ENCODE measurements at regions not wholly inside any gene's neighbourhood (a gene's known extent, or its start where the extent isn't known, plus 50 kb on each side); places are given as distances from the start of the nearest gene placed in this dataset.
A peak's percentile ranks its signal among the peaks of the same experiment; 100 is the strongest.

DNA sequence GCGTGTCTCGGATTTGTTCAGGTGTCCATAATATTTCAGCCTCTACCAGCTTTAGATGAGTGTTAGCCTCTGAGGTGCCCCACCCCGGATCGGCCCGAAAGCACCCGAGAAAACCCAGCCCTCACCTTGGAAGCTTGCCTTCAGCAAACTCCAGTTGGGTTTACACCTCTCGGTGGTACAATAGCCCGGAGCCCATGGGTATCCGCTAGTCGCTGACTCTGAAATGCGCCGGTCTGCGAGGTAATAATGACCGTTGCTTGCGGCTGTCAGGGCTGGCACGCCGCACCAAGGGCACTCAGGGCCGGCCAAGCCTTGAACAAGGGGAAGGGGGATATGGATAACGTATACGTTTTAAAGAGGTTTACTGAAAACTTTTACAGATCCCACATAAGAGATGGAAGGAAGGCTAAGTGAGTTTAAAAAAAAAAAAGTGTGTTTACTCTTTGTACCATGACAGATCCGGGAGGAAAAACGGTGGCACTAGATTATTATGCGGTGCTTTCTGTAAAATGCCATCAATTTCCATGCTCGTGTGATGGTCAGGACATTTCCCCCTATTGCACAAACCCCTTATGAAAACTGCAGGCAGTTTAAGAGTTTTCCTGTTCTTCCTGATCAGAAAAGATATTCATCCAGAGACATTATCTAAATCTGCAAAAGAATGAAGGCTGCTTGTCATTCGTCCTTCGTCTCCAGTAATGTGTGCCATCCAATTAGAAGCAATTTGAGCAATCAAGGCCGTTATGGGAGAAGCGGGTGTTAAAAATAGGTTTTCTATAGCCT is 124.2 kb downstream of the TMEM161B start:
- H3K4me1 Mint-ChIP-seq (ENCODE audit: low read depth): peaks cover 5% of the 10 kb centered on the region
- H3K9me3 Mint-ChIP-seq: no peaks in the 10 kb centered on the region
- H3K36me3 Mint-ChIP-seq (ENCODE audit: low read depth): no peaks in the 10 kb centered on the region
- peaks cover 25% of the 10 kb centered on the region for H3K27me3 Mint-ChIP-seq
- peak overlapping the region; percentile 45 for H3K4me3 Mint-ChIP-seq
- H3K27ac Mint-ChIP-seq: no peak overlapping the region

DNA sequence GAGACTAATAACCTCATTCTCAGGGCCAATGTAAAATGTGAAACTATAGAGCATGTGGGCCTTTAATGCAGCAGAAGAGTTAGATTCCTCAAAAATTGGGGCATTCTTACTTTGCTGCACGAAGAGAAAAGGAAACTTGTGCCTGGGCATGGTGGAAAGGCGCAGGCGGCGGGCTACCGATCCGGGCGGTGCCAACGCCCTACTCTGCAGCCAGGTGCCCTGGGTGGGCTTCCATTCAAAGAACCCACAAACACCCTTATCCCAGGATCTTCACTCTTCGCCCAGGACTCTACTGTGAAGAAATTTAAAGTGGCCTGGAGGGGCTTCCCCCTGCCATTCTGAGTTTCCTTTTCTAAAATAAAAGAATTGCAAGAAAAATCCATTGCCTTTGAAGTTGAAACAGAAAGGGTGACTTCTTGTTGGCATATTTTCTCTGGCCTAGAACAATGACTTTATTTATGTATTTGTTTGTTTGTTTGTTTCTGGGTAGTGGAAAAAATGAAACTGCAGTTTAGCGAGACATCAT is 124.9 kb downstream of the TMEM161B start:
- Mint-ChIP-seq H3K9me3 (no peaks in the 10 kb centered on the region), H3K27ac (no peak overlapping the region), H3K4me3 (peak overlapping the region; percentile 45)

DNA sequence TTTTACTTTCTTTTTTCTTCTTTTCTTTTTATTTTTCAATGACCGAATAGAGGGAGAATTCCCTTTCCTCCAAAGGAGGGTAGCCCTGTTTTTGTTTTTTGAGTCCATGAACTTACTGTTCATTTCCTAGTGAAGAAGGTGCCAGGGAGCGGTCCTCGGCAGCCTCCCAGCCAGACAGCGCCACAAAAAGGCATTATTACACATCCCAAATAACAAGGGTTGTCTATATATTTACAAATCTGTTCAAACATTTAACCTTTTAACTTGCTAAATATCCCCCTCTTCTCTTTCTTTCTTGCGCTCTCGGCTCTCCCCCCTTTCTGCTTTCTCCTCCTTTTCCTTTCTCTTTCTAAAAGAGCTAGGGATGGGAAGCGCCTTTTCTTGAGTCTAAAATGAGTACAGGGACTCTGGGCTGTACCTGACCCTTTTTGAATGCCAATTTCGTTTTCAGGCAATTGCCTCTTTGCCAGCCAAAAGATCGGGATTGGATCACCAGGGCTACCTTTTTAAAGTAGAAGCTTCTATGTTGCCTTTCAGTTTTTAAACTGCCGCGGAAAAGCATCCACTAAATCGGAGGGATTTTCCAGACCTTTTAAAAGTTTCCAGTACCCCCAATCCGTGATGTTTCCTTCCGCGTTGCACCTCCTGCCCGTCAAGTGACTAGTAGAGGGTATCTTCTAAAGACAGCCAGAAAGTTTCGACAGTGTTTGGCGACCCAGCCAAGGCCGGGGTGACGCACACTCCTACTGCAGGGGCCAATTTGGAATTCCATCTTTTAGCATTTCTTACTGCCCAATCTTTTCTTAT is 125.6 kb downstream of the TMEM161B start:
- H3K9me3 Mint-ChIP-seq: no peaks in the 10 kb centered on the region
- no peak overlapping the region for H3K27ac Mint-ChIP-seq
- H3K27me3 Mint-ChIP-seq: peaks cover 24% of the 10 kb centered on the region
- no peaks in the 10 kb centered on the region for H3K36me3 Mint-ChIP-seq (ENCODE audit: low read depth)
- H3K4me1 Mint-ChIP-seq (ENCODE audit: low read depth): peaks cover 5% of the 10 kb centered on the region
- H3K4me3 Mint-ChIP-seq: no peak overlapping the region

More for the DNA sequence above, 124.9 kb downstream of the TMEM161B start:
- H3K36me3 Mint-ChIP-seq (ENCODE audit: low read depth): no peaks in the 10 kb centered on the region
- peaks cover 5% of the 10 kb centered on the region for H3K4me1 Mint-ChIP-seq (ENCODE audit: low read depth)
- peaks cover 25% of the 10 kb centered on the region for H3K27me3 Mint-ChIP-seq

DNA sequence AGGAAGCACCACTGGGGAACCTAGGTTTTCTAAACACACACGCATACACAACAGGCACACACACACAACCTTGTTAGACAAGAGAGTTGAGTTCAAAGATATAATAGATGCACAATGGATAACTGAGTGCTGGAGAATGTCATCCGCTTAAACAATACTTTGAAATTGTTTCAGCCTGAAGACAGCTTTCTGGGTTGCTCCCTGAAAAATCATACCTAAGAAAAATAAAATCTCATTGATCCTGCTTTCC is 126.1 kb downstream of the TMEM161B start:
- Mint-ChIP-seq H3K36me3 (ENCODE audit: low read depth) (no peaks in the 10 kb centered on the region), H3K27me3 (peaks cover 21% of the 10 kb centered on the region), H3K4me1 (ENCODE audit: low read depth) (peaks cover 5% of the 10 kb centered on the region), H3K9me3 (no peaks in the 10 kb centered on the region), H3K4me3 (no peak overlapping the region), H3K27ac (no peak overlapping the region)

DNA sequence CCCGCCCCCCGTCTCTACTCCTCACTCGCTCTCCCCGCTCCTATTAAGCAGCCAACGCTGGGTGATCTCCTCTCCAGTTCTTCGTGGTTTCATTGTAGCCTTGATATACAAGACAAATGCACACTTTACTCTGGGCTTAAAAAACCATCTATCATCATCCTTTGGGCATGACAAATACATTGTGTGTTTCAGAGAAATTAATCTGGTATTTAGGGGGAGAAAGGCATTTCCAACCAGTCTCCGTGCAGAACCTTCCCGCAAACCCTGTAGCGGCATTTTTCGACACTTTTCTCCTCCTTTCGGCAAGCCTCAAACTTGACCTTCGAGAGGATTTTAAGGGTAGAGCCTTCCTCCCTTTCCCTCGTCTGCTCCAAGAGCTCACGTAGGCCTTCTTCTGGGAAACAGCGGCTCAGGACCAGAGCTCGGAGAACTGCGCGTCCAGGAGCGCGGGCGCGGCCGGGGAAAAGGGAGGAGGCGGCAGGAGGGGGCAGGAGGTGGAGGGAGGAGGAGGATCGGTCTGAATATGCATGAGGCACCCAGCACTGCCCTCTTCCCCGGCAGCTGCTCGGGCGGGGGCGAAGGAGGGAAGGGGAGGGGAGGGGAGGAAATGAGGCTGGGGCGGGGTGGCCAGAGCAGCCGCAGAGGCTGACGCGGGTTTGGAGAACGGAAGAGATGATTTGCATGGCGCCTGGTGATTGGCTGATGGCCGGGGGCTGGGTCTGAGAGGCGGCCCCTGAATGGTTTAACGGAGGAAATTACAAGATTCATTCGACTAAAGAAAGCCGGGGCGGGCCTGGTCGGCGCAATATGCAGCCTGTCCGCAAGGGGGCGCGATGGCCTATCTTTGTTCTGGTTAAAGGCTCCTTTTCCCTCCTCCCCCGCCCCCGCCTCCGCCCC is 127.5 kb downstream of the TMEM161B start:
- Mint-ChIP-seq H3K4me3 (no peak overlapping the region), H3K4me1 (ENCODE audit: low read depth) (peaks cover 5% of the 10 kb centered on the region), H3K36me3 (ENCODE audit: low read depth) (no peaks in the 10 kb centered on the region), H3K27me3 (peaks cover 20% of the 10 kb centered on the region), H3K9me3 (no peaks in the 10 kb centered on the region), H3K27ac (no peak overlapping the region)

DNA sequence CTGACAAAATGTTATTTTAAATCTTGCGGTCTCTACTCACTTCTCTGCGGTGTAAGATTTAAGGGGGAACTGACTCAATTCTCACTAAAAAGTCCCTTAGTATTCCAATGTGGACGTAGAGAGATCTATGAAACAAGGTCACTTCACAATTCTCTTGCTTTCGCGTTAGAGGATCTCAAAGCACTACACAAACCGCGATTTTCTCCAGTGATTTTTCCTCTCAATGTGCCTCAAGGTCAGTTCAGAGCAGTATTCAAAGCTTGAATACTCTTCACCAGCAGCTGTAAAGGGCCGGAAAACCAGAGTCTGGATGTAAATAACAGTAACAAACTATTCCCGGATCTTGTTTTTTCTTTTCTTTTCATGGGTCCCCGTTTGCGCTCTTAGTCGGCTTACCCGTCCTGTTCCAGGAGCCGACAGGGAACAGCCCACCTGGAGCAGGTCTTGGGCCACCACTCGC is 128.2 kb downstream of the TMEM161B start:
- peaks cover 20% of the 10 kb centered on the region for H3K27me3 Mint-ChIP-seq
- H3K4me3 Mint-ChIP-seq: no peak overlapping the region
- no peaks in the 10 kb centered on the region for H3K36me3 Mint-ChIP-seq (ENCODE audit: low read depth)
- H3K9me3 Mint-ChIP-seq: no peaks in the 10 kb centered on the region
- peaks cover 4% of the 10 kb centered on the region for H3K4me1 Mint-ChIP-seq (ENCODE audit: low read depth)
- no peak overlapping the region for H3K27ac Mint-ChIP-seq

DNA sequence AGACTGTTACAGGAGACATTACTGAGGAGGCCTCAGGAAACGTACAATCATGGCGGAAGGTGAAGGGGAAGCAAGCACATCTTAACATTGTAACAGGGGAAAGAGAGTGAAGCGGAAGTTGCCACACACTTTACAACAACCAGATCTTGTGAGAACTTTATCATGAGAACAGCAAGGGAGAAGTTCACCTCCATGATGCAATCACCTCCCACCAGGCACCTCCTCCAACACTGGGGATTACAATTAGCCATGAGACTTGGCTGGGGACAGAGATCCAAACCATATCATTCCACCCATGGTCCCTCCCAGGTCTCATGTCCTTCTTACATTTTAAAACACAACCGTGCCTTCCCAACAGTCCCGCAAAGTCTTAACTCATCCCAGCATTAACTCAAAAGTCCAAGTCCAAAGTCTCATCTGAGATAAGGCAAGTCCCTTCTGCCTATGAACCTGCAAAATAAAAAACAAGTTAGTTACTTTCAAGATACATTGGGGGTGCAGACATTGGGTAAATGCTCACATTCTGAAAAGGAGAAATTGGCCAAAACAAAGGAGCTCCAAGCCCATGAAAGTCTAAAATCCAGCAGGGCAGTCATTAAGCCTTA is 138.3 kb downstream of the TMEM161B start:
- no peaks in the 10 kb centered on the region for H3K4me1 Mint-ChIP-seq (ENCODE audit: low read depth)
- H3K27me3 Mint-ChIP-seq: peaks cover 38% of the 10 kb centered on the region
- H3K36me3 Mint-ChIP-seq (ENCODE audit: low read depth): no peaks in the 10 kb centered on the region
- no peak overlapping the region for H3K4me3 Mint-ChIP-seq
- H3K9me3 Mint-ChIP-seq: no peaks in the 10 kb centered on the region
- no peak overlapping the region for H3K27ac Mint-ChIP-seq

DNA sequence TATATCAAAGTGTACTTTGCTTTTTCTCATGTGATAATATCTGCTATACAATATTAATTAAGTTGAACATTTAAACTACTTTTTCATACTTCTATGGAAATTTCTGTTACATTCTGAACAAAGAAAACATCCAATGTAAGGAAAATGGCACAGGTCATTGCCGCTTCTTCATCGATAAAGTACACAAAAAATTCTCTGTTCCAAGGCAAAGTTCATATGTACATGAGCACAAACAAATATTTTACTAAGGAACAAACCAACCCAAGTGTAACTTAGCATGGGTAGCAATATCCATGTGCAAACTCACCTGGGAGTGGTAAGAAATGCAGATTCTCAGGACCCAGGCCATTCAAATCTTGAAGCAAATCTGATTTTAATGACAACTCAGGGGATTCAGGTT is 139.8 kb downstream of the TMEM161B start:
- Mint-ChIP-seq H3K27me3 (peaks cover 28% of the 10 kb centered on the region), H3K4me1 (ENCODE audit: low read depth) (no peaks in the 10 kb centered on the region), H3K27ac (no peak overlapping the region), H3K9me3 (no peaks in the 10 kb centered on the region), H3K4me3 (no peak overlapping the region), H3K36me3 (ENCODE audit: low read depth) (no peaks in the 10 kb centered on the region)

DNA sequence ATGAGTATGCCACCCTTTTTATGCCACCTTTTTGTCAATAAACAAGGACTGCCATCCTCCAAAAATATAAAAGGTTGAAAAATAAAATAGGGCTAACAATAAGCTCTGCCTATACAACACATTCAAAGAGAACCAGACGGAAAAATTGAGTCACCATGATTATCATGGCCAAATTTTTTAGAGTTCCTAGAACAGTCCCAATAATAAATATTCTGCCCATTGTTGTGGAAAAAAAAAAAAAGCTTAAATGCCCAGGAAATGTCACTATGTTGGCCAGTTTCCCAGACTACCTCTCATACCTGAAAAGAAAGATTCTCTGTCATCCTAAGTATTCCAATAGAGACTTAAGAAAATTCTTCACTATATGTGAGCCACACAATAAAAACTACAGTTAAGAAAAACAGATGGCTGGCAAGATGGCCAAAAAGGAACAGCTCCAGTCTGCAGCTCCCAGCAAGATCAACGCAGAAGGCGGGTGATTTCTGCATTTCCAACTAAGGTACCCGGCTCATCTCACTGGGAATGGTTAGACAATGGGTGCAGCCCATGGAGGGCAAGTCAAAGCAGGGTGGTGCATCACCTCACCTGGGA is 149.0 kb downstream of the TMEM161B start:
- Mint-ChIP-seq H3K36me3 (ENCODE audit: low read depth) (no peaks in the 10 kb centered on the region), H3K27ac (no peak overlapping the region), H3K4me3 (no peak overlapping the region), H3K27me3 (peaks cover 24% of the 10 kb centered on the region), H3K9me3 (no peaks in the 10 kb centered on the region), H3K4me1 (ENCODE audit: low read depth) (no peaks in the 10 kb centered on the region)

DNA sequence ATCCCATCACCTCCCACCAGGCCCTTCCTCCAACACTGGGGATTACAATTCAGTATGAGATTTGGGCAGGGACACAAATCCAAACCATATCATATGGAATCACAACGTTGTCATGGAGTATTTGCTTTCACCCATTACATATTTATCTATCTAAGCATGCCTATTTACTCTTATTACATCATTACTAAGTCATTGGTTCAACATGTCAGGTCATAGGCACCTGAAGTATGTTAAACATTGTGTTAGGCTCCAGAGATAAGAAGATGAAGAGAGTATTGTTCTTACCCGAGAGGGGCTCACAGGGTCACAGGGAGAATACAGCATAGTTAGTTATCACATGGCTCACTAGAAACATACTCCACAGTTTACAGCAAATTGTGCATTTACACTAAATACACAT is 150.5 kb downstream of the TMEM161B start:
- no peaks in the 10 kb centered on the region for H3K4me1 Mint-ChIP-seq (ENCODE audit: low read depth)
- no peak overlapping the region for H3K27ac Mint-ChIP-seq
- H3K27me3 Mint-ChIP-seq: peaks cover 22% of the 10 kb centered on the region
- no peaks in the 10 kb centered on the region for H3K9me3 Mint-ChIP-seq
- no peak overlapping the region for H3K4me3 Mint-ChIP-seq
- H3K36me3 Mint-ChIP-seq (ENCODE audit: low read depth): no peaks in the 10 kb centered on the region

DNA sequence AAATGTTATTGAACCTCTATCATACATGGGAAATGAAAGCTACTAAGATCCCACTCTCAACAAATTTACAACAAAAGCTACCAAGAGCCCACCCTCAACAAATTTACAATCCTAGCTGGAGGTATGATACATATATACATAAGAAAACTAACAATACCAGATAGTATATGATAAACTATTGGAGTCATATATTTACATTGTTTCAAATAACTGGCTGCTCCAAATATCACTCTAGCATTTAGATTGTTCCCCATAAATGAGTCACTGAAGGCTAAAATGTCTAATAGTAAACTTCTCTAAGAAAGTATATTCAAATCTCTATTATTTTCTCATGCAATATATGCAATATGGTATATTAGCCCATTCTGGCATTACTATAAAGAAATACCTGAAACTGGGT is 151.1 kb downstream of the TMEM161B start:
- no peak overlapping the region for H3K27ac Mint-ChIP-seq
- no peaks in the 10 kb centered on the region for H3K4me1 Mint-ChIP-seq (ENCODE audit: low read depth)
- no peak overlapping the region for H3K4me3 Mint-ChIP-seq

DNA sequence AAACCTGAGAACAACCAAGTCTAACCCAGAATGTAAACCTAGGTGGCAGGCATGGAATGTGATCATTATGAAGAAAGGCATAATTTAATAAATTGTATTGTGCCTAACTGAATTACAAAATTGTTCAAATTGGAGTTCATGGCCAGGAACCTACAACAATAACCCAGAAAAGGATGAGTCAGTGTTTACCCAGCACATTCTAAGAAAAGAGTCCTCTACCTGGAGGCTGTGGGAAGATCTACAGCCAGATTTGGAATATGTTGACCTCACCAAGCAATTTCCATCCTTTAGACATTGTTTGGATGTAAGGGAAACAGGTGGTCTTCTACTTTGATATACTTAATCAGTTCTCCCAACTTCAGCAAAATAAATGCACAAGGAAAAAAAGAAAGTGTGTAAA is 152.2 kb downstream of the TMEM161B start:
- Mint-ChIP-seq H3K36me3 (ENCODE audit: low read depth) (no peaks in the 10 kb centered on the region), H3K4me1 (ENCODE audit: low read depth) (no peaks in the 10 kb centered on the region), H3K9me3 (no peaks in the 10 kb centered on the region), H3K4me3 (no peak overlapping the region), H3K27me3 (peaks cover 18% of the 10 kb centered on the region), H3K27ac (no peak overlapping the region)

More for the DNA sequence above, 151.1 kb downstream of the TMEM161B start:
- no peaks in the 10 kb centered on the region for H3K9me3 Mint-ChIP-seq
- peaks cover 18% of the 10 kb centered on the region for H3K27me3 Mint-ChIP-seq
- no peaks in the 10 kb centered on the region for H3K36me3 Mint-ChIP-seq (ENCODE audit: low read depth)

DNA sequence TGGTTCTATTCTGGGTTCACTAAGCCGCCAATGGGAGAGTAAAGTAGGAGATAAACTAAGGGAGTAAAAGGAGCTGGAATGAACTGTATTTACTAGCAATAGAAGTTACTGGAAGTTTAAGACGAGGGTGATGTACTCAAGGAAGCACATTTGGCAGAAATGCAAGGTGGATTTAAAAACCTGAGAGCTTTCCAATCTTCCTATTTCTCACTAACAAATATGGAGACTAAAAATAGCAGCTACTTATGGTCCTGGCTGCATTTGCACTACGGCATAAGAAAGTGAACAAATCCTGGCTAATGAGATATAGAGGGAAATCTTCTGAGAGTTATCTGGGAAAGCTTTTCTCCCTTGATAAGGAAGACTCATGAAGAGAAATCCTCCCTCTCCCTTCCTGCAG is 153.4 kb downstream of the TMEM161B start:
- Mint-ChIP-seq H3K4me3 (no peak overlapping the region), H3K27me3 (peaks cover 18% of the 10 kb centered on the region), H3K4me1 (ENCODE audit: low read depth) (no peaks in the 10 kb centered on the region), H3K36me3 (ENCODE audit: low read depth) (no peaks in the 10 kb centered on the region), H3K9me3 (no peaks in the 10 kb centered on the region), H3K27ac (no peak overlapping the region)

DNA sequence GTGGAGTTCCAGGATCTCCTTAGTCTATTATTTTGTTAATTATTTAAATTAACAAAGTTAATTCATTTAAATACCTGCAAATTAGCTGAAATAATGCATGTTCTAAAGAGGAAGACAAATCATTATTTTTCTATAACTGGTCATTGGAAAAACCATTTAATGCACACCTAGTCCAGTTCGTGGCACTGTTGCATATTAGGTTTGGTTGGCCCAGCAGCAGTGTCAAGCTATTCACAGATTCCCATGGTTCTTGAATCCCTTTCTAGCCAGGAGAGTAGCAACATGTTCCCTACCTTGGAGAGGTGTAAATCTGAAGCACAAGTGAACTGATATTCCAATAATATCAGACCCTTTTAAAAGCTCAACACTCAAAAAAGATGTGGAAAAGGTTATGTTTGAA is 155.2 kb downstream of the TMEM161B start:
- Mint-ChIP-seq H3K27me3 (peaks cover 14% of the 10 kb centered on the region), H3K9me3 (no peaks in the 10 kb centered on the region), H3K4me1 (ENCODE audit: low read depth) (no peaks in the 10 kb centered on the region), H3K27ac (no peak overlapping the region), H3K4me3 (no peak overlapping the region), H3K36me3 (ENCODE audit: low read depth) (no peaks in the 10 kb centered on the region)

Data from stimulated activated naive CD8-positive, alpha-beta T cell treated with anti-CD3 and anti-CD28 coated beads, Interleukin-15, Interleukin-2, amounts not matched to agents 100 ng/mL and 50 ng/mL, for 24 hours (primary cell).